Hematopoietic multipotent progenitor cell treated with erythropoietin and hydrocortisone succinate and interleukin-3 and kit ligand, for 8 days (in vitro differentiated cells): ENCODE measurements at regions not wholly inside any gene's neighbourhood (a gene's known extent, or its start where the extent isn't known, plus 50 kb on each side); places are given as distances from the start of the nearest gene placed in this dataset.
A peak's percentile ranks its signal among the peaks of the same experiment; 100 is the strongest.

ENCODE experiments used
- DNase-seq: peaks from one replicate; pipeline ENCODE4 v3.0.0-alpha.2; 2015

GRCh38 chr1:191913260-191913977 lies 244.8 kb upstream of the RGS18 start:
- DNase-seq, result no peak

DNA sequence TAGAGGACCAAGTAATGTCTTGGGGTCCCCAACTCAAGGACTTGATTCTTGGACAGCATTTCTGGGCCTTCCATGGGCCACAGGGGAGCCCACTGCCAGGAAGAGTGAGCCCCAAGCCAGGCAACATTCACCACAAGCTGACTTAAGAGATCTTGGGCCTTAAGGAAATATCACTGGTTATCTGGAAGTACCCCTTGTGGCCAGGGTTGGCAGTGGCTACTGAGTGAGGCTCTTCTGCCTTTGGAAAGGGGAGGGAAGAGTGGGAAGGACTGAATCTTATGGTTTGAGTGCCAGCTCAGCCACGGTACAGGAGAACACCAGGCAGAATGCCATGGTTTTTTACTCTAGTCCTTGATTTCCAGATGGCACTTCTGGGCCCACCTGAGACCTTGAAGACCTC lies 228.9 kb upstream of the RGS18 start:
- no peak for DNase-seq

- no peak for DNase-seq
Observed at GRCh38 chr1:191943684-191944083, 214.6 kb upstream of the RGS18 start.

DNA sequence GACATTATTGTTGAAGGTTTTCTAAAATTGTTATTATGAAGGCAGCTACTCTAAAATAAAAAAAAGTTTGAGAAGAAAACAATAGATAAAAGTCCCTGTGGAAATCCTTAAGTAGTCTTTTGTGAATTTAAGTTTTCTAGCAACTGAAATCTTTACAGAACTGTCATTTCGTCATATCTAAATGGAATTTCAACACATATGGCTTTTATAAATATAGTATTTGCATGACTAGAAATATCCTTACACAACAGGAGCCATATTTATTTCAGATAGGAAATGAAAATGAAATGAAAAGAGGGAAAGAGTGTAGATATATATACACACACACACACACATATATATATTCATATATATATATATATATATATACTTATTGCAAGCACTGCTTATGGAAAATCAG lies 204.7 kb upstream of the RGS18 start:
- DNase-seq, result no peak

DNA sequence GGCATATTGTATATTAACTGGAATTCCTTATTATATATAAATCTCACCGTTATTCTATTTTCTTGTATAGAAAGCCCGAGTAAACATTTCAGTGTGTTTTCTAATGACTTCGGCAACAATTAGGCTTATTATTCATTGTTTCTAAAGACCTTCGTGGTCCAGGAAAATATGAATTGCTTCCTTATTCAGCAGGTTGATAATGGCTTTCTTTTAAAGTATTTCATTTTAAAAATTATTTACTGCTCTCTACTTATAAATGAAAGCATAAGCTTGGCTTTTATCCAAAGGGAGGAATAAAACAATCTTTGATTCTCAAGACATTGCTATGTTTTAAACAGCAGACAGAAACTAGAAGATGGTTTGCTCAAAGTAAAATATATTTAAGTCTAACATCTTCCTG lies 198.4 kb upstream of the RGS18 start:
- no peak for DNase-seq

GRCh38 chr1:191963286-191963685 lies 195.0 kb upstream of the RGS18 start:
- no peak for DNase-seq

- no peak for DNase-seq
Observed at GRCh38 chr1:191963781-191964455, 194.3 kb upstream of the RGS18 start.

DNA sequence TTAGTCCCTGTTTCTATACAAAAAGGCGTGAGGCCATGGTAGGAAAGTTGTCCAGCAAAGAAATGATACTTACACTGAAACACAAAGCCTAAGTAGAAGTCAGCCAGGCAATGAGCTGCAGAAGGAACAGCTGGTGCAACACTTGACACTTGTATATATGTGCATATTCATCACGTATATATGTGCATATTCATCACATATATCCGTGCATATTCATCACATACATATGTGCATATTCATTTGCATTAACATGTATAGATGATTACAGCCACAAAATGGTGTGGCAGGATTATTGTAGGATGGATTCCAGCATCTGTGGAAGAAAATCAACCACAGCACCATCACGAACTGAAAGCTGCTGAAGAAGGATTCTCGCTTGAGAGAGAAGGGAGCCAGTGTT lies 189.0 kb upstream of the RGS18 start:
- DNase-seq, result no peak

- no peak for DNase-seq
Observed at GRCh38 chr1:191970116-191970515, 188.1 kb upstream of the RGS18 start.

- DNase-seq, result peak; percentile 1
Observed at GRCh38 chr1:191971447-191971846, 186.8 kb upstream of the RGS18 start.

DNA sequence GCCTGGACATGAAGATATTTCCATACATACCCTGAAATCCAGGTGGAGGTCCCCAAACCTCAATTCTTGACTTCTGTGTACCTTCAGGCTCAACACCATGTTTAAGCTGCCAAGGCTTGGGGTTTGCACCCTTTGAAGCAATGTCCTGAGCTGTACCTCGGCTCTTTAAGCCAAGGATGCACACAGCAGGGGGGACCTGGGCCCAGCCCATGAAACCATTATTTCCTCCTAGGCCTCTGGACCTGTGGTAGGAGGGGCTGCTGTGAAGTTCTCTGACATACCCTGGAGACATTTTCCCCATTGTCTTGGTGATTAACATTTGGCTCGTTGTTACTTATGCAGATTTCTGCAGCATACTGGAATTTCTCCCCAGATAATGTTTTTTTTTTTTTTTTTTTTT lies 184.3 kb upstream of the RGS18 start:
- no peak for DNase-seq

DNA sequence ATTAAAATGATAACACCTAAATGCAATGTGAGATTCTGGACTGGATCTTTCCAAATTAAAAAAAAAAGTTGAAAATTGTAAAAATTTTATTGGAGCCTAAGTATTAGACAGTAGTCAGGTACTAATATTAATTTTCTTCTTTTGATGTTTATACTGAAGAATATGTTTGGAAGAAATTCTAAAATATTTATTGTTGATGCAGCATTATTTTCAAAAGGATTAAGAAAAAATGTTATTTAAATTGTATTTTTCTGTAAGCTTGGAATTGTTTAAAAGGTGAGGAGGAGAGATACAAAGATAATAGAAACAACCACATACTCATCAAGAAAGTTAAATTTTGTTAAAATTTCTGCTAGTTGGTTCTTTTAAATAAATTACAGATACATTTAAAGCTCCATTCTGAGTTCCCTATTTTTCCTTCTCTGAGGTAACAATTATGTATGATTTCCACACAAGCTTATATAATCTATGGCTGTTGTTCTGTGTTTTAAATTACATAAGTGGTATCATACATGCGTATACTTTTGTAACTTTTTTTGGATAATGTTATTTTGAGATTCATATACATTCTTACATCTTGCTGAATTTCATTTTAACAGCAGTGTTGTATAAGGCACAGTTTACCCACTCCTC lies 180.3 kb upstream of the RGS18 start:
- no peak for DNase-seq

DNA sequence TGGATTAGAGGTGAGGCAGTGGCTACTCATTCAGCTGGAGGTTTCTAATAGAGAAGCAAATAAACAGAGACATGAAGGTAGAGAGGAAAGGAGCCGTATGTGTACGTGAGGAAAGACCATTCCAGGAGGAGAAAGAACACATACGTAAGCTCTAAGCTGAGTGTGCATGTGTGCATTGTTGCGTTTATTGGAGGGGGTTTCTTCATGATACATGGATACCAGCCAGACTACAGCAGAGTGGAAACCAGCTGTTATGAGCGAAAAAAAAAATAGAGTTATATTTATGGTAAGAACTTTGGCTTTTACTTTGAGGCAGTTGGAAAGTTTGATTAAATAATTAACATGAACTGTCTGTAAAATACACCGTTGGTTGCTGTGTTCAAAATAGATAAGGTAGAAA lies 173.4 kb upstream of the RGS18 start:
- no peak for DNase-seq

- DNase-seq, result no peak
Observed at GRCh38 chr1:191992118-191992517, 166.1 kb upstream of the RGS18 start.

- peak; percentile 45 for DNase-seq
Observed at GRCh38 chr1:191993549-191993948, 164.7 kb upstream of the RGS18 start.

GRCh38 chr1:192002063-192002462 lies 156.2 kb upstream of the RGS18 start:
- peak; percentile 13 for DNase-seq

- DNase-seq, result no peak
Observed at GRCh38 chr1:192003295-192004077, 154.8 kb upstream of the RGS18 start.

GRCh38 chr1:192005976-192006375 lies 152.3 kb upstream of the RGS18 start:
- DNase-seq, result peak; percentile 6

DNA sequence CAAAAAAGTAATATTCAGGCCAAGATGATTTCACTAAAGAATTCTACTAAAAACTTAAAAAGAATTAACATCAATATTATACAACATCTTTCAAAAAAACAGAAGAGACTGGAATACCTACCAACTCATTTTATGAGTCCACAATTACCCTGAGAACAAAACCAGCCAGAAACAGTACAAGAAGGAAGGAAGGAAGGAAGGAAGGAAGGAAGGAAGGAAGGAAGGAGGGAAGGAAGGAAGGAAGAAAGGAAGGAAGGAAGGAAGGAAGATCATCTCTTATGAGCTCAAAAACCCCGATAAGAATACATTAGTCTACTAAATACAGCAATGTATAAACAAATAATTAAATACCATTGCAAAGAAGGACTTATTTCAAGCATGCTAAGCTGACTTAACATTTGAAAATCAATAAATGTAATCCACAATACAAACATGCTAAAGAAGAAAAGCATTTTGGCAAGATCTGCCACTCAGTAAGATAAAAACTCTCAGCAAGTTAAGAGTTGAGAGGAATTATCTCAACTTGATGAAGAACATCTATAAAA lies 149.9 kb upstream of the RGS18 start:
- DNase-seq, result no peak

DNA sequence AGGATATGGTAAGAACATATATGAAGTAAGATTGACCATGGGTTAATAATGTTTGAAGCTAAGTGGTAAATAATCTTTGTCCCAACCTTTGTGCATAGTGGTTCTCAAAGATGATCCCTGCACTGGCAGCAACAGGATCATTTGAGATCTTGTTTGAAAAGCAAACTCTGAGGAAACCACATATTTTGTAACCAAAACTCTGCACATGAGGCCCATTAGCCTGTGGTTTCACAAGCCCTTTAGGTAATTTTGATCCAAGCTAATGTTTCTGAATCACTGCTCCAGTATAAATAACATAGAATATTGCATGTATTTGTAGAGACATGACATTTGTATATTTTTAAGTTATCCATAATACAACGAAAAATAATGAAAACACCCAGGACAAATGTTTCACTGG lies 147.9 kb upstream of the RGS18 start:
- no peak for DNase-seq

- no peak for DNase-seq
Observed at GRCh38 chr1:192011525-192011924, 146.7 kb upstream of the RGS18 start.

GRCh38 chr1:192022827-192023226 lies 135.4 kb upstream of the RGS18 start:
- DNase-seq, result no peak

DNA sequence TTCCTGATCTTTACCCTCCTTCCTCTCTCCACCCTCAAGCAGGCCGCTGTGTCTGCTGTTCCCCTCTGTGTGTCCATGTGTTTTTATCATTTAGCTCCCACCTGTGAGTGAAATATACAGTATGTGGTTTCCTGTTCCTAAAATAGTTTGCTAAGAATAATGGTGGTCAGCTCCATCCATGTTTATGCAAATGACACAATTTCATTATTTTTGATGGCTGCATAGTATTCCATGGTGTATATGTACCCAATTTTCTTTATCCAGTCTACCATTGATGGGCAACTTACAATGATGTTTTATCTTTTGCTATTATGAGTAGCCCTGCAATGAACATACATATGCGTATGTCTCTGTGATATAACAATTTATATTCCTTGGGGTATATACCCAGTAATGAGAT lies 133.4 kb upstream of the RGS18 start:
- no peak for DNase-seq
